ENCODE measurements at regions not wholly inside any gene's neighbourhood (a gene's known extent, or its start where the extent isn't known, plus 50 kb on each side); places are given as distances from the start of the nearest gene placed in this dataset.

- no peak for DNase-seq (ENCODE audit: low read depth, low spot score)
- Histone ChIP-seq H3K36me3 (ENCODE audit: control insufficient read depth in 2 of 2, insufficient read depth in 2 of 2, low read length in 1 of 2) (no peaks in the 10 kb centered on the region), H3K4me2 (ENCODE audit: control insufficient read depth, insufficient read depth) (no peak overlapping the region), H2AFZ (ENCODE audit: control insufficient read depth, low read depth, low read length) (no peak overlapping the region), H3K27me3 (replicated peaks in 1 of 2; ENCODE audit: control insufficient read depth in 2 of 2, insufficient read depth in 2 of 2, low read length in 1 of 2) (no peaks in the 10 kb centered on the region), H3K9ac (ENCODE audit: control insufficient read depth, insufficient read depth, low read length) (no peak overlapping the region), H3K4me1 (ENCODE audit: control insufficient read depth, insufficient read depth, low read length) (no peaks in the 10 kb centered on the region), H3K4me3 (no peak overlapping the region), H3K79me2 (ENCODE audit: control insufficient read depth, insufficient read depth, low read length) (no peaks in the 10 kb centered on the region), H4K20me1 (ENCODE audit: control insufficient read depth, insufficient read depth) (no peaks in the 10 kb centered on the region), H3K27ac (ENCODE audit: control insufficient read depth, insufficient read depth) (no peak overlapping the region), H3K9me3 (replicated peaks; ENCODE audit: control insufficient read depth, insufficient read depth, low read length) (no peaks in the 10 kb centered on the region)
- POLR2A ChIA-PET = no interaction called here
- BruUV-seq (replicated peaks) = no TSS peak
- SMC1A ChIA-PET (ENCODE audit: uncharacterized antibody, unreplicated experiment) = no interaction called here
- intact Hi-C loops (cut with micrococcal nuclease; ENCODE audit: unreplicated experiment) = no loop called here
- CTCF ChIA-PET = no interaction called here
- 40% methylated on average over 13 of the region's 14 CpGs for WGBS (ENCODE audit: insufficient coverage, insufficient replicate concordance, low lambda C conversion rate, missing lambda C conversion rate)
- ATAC-seq = no peak
- RAD21 ChIA-PET (ENCODE audit: unreplicated experiment) = interaction anchor here (0.8 kb wide), 1 partner anchor 60 kb away, joined by 3 read pairs; no protein-coding TSS in a partner anchor
- FAIRE-seq = no peak
- no peak for TF ChIP-seq SREBF1 (IDR thresholded peaks at IDR 0.05; ENCODE audit: low read length)
- no peak for TF ChIP-seq ZBTB11 (CRISPR knock-in tag; IDR thresholded peaks at IDR 0.05)
- no peak for TF ChIP-seq BRCA1 (IDR thresholded peaks at IDR 0.05; ENCODE audit: low read depth, low read length)
- in situ Hi-C loops (cut with MboI) = no loop called here
These were observed 146.6 kb upstream of the OTOS start for GRCh38 chr2:240287011-240287410.

- RAD21 ChIA-PET (ENCODE audit: unreplicated experiment) = no interaction called here
- BruUV-seq (replicated peaks) = no TSS peak
- no peaks in the 10 kb centered on the region for H3K4me1 ChIP-seq (ENCODE audit: control insufficient read depth, insufficient read depth, low read length)
- no peaks in the 10 kb centered on the region for H3K27me3 ChIP-seq (replicated peaks in 1 of 2; ENCODE audit: control insufficient read depth in 2 of 2, insufficient read depth in 2 of 2, low read length in 1 of 2)
- H2AFZ ChIP-seq (ENCODE audit: control insufficient read depth, low read depth, low read length) = no peak overlapping the region
- no peak overlapping the region for H3K27ac ChIP-seq (ENCODE audit: control insufficient read depth, insufficient read depth)
- no peaks in the 10 kb centered on the region for H4K20me1 ChIP-seq (ENCODE audit: control insufficient read depth, insufficient read depth)
- H3K4me2 ChIP-seq (ENCODE audit: control insufficient read depth, insufficient read depth) = no peak overlapping the region
- no peaks in the 10 kb centered on the region for H3K9me3 ChIP-seq (replicated peaks; ENCODE audit: control insufficient read depth, insufficient read depth, low read length)
- H3K4me3 ChIP-seq = no peak overlapping the region
- intact Hi-C loops (cut with micrococcal nuclease; ENCODE audit: unreplicated experiment) (no loop called here), in situ Hi-C loops (cut with MboI) (no loop called here)
- DNase-seq (ENCODE audit: low read depth, low spot score) = no peak
- FAIRE-seq = no peak
- CTCF ChIA-PET = no interaction called here
- H3K9ac ChIP-seq (ENCODE audit: control insufficient read depth, insufficient read depth, low read length) = no peak overlapping the region
- ATAC-seq = no peak
- 44% methylated on average over 8 of the region's 11 CpGs for WGBS (ENCODE audit: insufficient coverage, insufficient replicate concordance, low lambda C conversion rate, missing lambda C conversion rate)
- H3K36me3 ChIP-seq (ENCODE audit: control insufficient read depth in 2 of 2, insufficient read depth in 2 of 2, low read length in 1 of 2) = no peaks in the 10 kb centered on the region
- H3K79me2 ChIP-seq (ENCODE audit: control insufficient read depth, insufficient read depth, low read length) = no peaks in the 10 kb centered on the region
- POLR2A ChIA-PET = no interaction called here
- SMC1A ChIA-PET (ENCODE audit: uncharacterized antibody, unreplicated experiment) = no interaction called here
- no peak for TF ChIP-seq MXI1 (IDR thresholded peaks at IDR 0.05; ENCODE audit: low read depth, low read length)
- no peak for TF ChIP-seq PBX3 (IDR thresholded peaks at IDR 0.05; ENCODE audit: insufficient replicate concordance, low read depth, low read length)
- TF ChIP-seq CBFB (IDR thresholded peaks at IDR 0.05; ENCODE audit: low read depth) = no peak
- TF ChIP-seq TCF3 (IDR thresholded peaks at IDR 0.05; ENCODE audit: borderline replicate concordance, insufficient read depth, low read depth, low read length) = no peak
- no peak for TF ChIP-seq CEBPZ (IDR thresholded peaks at IDR 0.05; ENCODE audit: low read depth, low read length)
- no peak for TF ChIP-seq BRCA1 (IDR thresholded peaks at IDR 0.05; ENCODE audit: low read depth, low read length)
- no peak for TF ChIP-seq RCOR1 (conservative IDR thresholded peaks at IDR 0.05; ENCODE audit: low read depth, low read length)
- TF ChIP-seq ZZZ3 (IDR thresholded peaks at IDR 0.05; ENCODE audit: control insufficient read depth, insufficient read length, low read depth) = no peak
These were observed 147.1 kb upstream of the OTOS start for GRCh38 chr2:240287496-240288086.

Data from GM12878 (cell line).